ENCODE measurements at regions not wholly inside any gene's neighbourhood (a gene's known extent, or its start where the extent isn't known, plus 50 kb on each side); places are given as distances from the start of the nearest gene placed in this dataset.

DNA sequence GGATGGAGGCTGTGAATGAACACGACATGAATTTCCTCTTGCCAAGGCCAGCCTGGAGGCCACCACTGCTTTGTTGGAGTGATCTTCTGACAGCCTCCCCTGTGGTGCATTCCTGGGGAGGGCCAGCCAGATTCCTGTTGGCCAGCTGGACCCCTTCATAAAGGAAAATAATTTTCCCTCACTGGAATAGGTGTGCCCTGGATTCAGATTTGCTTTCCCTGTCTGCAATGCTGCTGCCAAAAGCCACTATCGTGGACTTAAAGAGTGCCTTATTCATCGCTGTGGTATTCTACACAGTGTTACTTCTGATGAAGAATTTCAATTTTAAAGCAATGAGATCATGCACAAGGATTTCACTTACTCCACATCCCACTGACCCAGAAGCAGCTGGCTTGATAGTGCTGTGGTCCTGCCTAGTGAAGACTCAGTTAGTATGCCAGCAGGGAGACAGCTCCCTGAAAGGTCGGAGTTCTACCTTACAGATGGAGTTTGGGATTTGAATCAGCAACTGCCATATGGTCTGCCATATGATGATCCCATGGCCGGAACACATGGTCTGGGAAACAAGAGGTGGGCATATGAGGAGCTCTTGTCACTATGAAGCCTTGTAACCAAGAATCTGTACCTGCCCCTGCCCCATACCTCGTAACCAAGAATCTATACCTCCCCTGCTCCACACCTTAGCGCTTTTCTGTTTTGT lies 145.2 kb downstream of the KLF13 start:
- peaks cover 54% of the 10 kb centered on the region for H3K4me1 Mint-ChIP-seq (ENCODE audit: low read depth)
- DNase-seq (ENCODE audit: low spot score), result no peak
- H3K4me3 Mint-ChIP-seq, result no peak overlapping the region
- H3K36me3 Mint-ChIP-seq (ENCODE audit: low read depth), result peaks cover 14% of the 10 kb centered on the region
- peak overlapping the region; percentile 90 for H3K27ac Mint-ChIP-seq
- no peaks in the 10 kb centered on the region for H3K27me3 Mint-ChIP-seq (ENCODE audit: insufficient read depth)
- peaks cover 3% of the 10 kb centered on the region for H3K9me3 Mint-ChIP-seq
- intact Hi-C loops (cut with micrococcal nuclease), result loop anchor here (2.0 kb wide), 1 partner anchor 569 kb away; the partner anchor contains the start of gene FAN1

DNA sequence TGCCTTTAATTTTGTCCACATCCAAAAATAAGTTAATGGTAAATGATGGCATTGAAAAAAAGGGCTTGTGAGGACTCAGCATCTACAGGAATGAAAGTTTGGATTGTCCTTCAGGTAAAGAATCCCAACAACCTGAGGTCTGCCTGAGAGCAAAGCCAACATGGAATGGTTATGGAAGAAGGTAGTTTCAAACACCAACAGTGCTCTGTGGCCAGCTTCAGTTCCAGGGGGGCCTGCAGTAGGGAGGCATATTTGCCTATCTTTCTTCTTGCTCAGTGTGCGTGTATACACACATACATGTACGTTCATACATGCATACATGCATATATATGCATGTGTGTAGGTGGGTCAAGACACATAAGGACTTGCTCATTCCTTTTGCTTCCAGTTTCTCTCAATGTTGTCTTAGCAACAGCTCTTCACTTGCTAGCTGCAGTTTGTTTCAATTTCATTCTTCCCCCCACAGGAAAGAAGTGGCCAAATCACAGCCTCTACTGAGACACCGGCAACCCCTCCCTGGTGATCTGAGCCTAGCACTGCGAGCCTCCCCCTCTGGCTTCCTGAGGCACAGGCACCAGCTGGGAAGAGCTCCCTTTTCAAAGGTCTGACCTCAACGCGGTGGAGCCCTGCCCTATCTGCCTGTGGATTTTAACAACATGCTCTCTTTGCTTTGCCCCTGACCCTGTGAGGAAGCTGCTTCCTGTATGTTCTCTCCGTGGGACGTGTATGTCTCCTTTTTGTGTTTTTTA lies 146.2 kb downstream of the KLF13 start:
- Mint-ChIP-seq H3K4me3 (peak overlapping the region; percentile 76), H3K4me1 (ENCODE audit: low read depth) (peaks cover 59% of the 10 kb centered on the region), H3K9me3 (peaks cover 8% of the 10 kb centered on the region), H3K36me3 (ENCODE audit: low read depth) (peaks cover 20% of the 10 kb centered on the region), H3K27ac (peak overlapping the region; percentile 90), H3K27me3 (ENCODE audit: insufficient read depth) (no peaks in the 10 kb centered on the region)
- DNase-seq (ENCODE audit: low spot score), result peak; percentile 68
- intact Hi-C loops (cut with micrococcal nuclease), result loop anchor here (1.0 to 2.0 kb wide), 5 partner anchors 10 to 570 kb away; partner anchors contain the start of gene FAN1

DNA sequence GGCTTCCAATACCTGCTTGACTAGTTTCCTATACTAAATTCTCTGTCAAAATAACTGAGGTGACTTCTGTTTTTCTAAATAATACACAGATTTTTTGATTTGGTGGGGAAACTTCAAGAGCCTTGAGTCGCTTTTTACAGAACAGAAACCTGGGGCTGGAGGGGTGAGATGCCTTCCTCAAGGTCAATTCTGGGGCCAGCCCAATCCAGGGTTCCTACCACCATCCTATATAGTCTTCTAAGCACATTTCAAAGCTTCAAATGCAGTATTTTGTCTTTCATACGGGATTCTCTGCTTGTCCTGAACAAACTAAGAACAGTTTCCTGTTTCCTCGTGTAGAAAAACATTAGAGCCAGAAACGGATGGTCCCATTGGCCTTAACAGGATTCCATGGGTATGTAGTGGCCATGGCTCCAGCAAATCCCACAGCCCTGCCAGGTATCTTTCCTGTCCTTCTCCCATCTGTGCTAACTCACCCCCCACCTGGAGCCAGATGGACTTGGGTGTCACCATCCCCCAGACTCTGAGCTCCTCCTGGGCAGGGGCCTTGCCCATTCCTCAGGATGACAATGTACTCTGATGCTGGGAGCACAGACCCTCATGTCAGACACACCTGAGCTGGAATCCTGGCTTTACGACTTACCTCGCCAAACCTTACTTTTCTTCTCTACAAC lies 146.9 kb downstream of the KLF13 start:
- Mint-ChIP-seq H3K27me3 (ENCODE audit: insufficient read depth) (no peaks in the 10 kb centered on the region), H3K4me1 (ENCODE audit: low read depth) (peaks cover 60% of the 10 kb centered on the region), H3K27ac (peak overlapping the region; percentile 90), H3K4me3 (peak overlapping the region; percentile 76), H3K36me3 (ENCODE audit: low read depth) (peaks cover 25% of the 10 kb centered on the region), H3K9me3 (peaks cover 9% of the 10 kb centered on the region)
- intact Hi-C loops (cut with micrococcal nuclease), result loop anchor here (1.0 to 2.0 kb wide), 5 partner anchors 10 to 571 kb away; partner anchors contain the start of gene FAN1
- no peak for DNase-seq (ENCODE audit: low spot score)

DNA sequence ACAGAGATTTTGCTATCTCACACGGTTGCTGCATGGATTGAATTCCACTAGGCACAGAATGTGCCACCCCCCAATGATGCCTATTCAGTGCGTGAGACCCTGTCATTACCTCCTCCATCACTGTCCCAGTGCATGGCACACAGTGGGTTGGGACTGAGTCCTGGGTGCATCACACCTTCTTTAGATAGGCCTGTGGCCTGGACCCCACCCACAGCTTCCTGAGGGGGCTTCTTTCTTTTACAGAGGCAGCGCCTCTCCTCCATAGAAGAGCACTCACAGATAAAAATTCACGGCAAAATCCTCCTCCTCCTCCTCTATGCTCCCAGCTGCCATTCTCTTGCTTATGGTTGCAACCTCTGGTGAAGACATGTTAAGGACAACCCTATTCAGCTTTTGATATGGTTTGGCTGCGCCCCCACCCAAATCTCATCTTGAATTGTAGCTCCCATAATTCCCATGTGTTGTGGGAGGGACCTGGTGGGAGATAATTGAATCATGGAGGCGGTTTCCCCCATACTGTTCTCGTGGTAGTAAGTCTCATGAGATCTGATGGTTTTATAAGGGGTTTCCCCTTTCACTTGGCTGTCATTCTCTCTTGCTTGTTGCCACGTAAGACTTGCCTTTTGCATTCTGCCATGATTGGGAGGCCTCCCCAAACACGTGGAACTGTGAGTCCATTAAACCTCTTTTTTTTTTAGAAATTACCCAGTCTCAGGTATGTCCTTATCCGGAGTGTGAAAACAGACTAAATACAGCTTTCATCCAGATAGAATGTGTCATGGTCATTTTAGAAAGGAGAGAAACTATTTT lies 147.6 kb downstream of the KLF13 start:
- peak overlapping the region; percentile 90 for H3K27ac Mint-ChIP-seq
- peak overlapping the region; percentile 57 for H3K4me3 Mint-ChIP-seq
- H3K27me3 Mint-ChIP-seq (ENCODE audit: insufficient read depth), result no peaks in the 10 kb centered on the region
- H3K9me3 Mint-ChIP-seq, result peaks cover 9% of the 10 kb centered on the region
- H3K36me3 Mint-ChIP-seq (ENCODE audit: low read depth), result peaks cover 32% of the 10 kb centered on the region
- peaks cover 60% of the 10 kb centered on the region for H3K4me1 Mint-ChIP-seq (ENCODE audit: low read depth)
- no peak for DNase-seq (ENCODE audit: low spot score)
- intact Hi-C loops (cut with micrococcal nuclease), result no loop called here

DNA sequence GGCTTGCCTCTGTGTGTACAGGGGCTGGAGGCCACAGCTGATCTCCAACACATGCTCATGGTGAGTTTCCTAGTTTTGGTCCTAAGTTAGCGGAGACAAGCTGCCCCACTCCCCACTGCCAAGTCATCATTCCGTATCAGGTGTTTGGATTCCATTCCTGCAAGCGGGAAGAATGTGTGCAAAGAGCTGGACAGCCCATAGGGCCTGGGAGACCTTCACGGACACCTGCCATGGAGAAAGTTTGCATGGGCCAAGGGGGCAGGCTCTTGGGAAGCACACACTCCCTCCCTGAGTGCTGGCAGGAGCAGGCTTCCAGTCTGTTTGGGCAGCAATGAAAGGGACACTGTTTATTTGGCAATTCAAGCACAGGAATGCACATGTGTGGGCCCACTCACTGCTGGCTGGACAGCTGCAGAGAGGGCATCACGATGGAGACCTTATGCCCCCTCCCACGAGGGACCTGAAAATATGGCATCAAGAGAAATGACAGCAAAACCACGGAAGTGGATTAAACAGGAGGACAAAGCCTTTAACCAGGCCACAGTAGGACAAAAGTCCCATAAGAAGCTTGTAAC lies 149.7 kb downstream of the KLF13 start:
- peaks cover 63% of the 10 kb centered on the region for H3K4me1 Mint-ChIP-seq (ENCODE audit: low read depth)
- H3K27me3 Mint-ChIP-seq (ENCODE audit: insufficient read depth), result no peaks in the 10 kb centered on the region
- H3K4me3 Mint-ChIP-seq, result no peak overlapping the region
- intact Hi-C loops (cut with micrococcal nuclease), result no loop called here
- H3K27ac Mint-ChIP-seq, result no peak overlapping the region
- peaks cover 9% of the 10 kb centered on the region for H3K9me3 Mint-ChIP-seq
- no peak for DNase-seq (ENCODE audit: low spot score)
- peaks cover 41% of the 10 kb centered on the region for H3K36me3 Mint-ChIP-seq (ENCODE audit: low read depth)

DNA sequence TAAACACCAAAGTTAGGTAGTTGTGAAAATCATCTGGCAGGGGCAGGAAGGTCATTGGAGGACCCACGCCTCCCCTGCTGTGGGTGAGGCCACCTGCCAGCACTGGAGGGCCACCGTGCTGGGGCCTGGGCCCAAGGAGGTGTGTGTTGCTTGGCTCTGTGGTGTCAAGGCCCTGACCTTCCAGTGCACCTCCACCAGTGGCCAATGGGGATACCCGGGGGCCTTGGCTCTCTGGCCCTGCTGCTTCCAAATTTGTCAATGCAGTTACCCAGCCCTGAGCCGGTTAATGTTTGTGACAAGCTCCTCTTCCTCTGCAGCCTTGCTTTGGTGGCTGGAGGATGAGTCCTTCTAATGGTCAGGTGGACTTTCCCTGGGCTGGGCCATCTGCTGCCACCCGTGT lies 150.2 kb downstream of the KLF13 start:
- H3K4me1 Mint-ChIP-seq (ENCODE audit: low read depth), result peaks cover 64% of the 10 kb centered on the region
- no peaks in the 10 kb centered on the region for H3K27me3 Mint-ChIP-seq (ENCODE audit: insufficient read depth)
- H3K36me3 Mint-ChIP-seq (ENCODE audit: low read depth), result peaks cover 46% of the 10 kb centered on the region
- intact Hi-C loops (cut with micrococcal nuclease), result no loop called here
- H3K27ac Mint-ChIP-seq, result no peak overlapping the region
- H3K4me3 Mint-ChIP-seq, result no peak overlapping the region
- peaks cover 9% of the 10 kb centered on the region for H3K9me3 Mint-ChIP-seq
- DNase-seq (ENCODE audit: low spot score), result no peak

DNA sequence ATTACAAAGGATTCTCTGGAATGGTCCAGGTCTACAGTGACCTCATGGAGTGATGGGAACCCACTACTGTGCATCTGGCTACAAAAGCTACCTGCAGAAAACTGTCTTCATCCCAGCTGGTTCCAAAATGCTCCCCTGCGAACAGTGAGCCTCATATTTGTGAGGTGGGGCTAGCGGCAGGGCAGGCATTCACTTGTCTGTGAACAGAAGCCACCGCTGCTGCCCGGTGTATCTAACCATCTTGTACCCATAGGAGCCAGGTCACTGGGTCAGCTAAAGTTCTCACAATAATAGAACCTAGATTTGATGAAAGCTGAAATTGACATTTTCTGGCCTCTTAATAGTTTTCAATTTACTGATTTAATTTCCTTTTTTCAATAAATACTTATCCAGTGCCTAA lies 150.7 kb downstream of the KLF13 start:
- no peak overlapping the region for H3K4me3 Mint-ChIP-seq
- DNase-seq (ENCODE audit: low spot score), result no peak
- no peaks in the 10 kb centered on the region for H3K27me3 Mint-ChIP-seq (ENCODE audit: insufficient read depth)
- H3K4me1 Mint-ChIP-seq (ENCODE audit: low read depth), result peaks cover 62% of the 10 kb centered on the region
- H3K9me3 Mint-ChIP-seq, result peaks cover 9% of the 10 kb centered on the region
- H3K27ac Mint-ChIP-seq, result no peak overlapping the region
- intact Hi-C loops (cut with micrococcal nuclease), result no loop called here
- H3K36me3 Mint-ChIP-seq (ENCODE audit: low read depth), result peaks cover 48% of the 10 kb centered on the region

DNA sequence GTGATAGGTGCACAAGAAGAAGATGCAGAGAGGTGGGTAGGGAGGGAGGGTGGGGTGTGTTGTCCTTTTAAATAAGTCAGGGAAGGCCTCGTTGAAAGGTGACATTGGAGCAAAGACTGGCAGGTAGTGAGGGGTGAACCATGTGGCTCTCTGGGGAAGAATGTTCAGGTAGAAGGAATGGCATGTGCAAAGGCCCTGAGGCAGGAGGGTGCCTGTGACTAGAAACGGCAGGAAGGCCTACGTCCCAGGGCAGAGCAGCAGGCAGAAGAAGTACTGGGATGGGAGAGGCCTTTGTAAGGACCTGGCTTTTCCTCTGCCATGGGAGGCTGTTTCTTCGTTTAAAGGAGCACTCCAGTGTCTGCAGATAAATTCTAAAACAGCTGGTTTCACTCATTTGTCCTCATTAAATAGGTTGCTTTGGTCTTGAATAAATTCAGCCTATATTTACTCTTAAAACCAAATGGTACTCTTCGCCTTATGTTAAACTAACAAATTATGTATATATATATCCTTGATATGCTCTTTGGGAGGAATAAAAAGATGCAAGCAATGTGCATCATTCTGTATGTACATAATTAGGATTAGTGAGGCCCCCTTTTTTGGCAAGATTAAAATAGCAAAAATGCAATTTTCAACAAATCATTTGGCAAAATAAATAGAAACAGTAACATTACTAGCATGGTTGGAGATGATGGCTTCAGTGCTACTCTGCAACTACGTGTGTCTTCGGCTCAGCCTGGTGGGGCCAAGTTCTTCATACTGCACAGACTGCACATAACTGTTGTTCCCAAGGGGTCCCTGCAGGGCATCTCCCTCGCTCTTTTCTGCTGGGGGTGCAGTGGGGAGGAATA lies 151.4 kb downstream of the KLF13 start:
- DNase-seq (ENCODE audit: low spot score), result no peak
- H3K9me3 Mint-ChIP-seq, result peaks cover 9% of the 10 kb centered on the region
- peaks cover 59% of the 10 kb centered on the region for H3K4me1 Mint-ChIP-seq (ENCODE audit: low read depth)
- peaks cover 52% of the 10 kb centered on the region for H3K36me3 Mint-ChIP-seq (ENCODE audit: low read depth)
- peaks cover 2% of the 10 kb centered on the region for H3K27me3 Mint-ChIP-seq (ENCODE audit: insufficient read depth)
- no peak overlapping the region for H3K27ac Mint-ChIP-seq
- intact Hi-C loops (cut with micrococcal nuclease), result no loop called here
- no peak overlapping the region for H3K4me3 Mint-ChIP-seq

DNA sequence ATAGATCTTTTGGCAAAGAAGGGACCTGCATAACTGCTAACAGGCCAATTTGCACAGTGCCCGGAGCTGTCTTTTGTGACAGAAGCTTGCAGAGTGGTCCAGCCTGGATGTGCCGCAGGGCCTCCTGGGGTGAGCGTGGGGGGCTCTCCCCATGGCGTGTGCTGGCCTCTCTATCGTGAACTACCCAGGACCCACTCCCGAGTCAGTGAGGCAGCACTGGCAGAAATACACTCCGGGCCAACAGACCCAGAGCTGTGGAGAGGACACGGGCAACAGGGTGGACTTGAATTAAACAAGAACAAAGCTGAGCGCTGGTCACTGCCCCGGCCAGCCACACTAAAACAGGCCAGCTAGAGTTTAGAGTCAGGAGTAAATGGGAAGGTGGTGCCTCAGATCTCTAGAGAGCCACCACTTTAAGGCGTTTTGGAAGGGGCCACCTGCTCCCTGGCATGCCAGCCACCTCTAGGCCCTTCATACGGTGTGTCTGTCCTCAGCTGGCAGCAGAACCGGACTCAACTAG lies 152.1 kb downstream of the KLF13 start:
- H3K27ac Mint-ChIP-seq, result no peak overlapping the region
- H3K27me3 Mint-ChIP-seq (ENCODE audit: insufficient read depth), result peaks cover 2% of the 10 kb centered on the region
- intact Hi-C loops (cut with micrococcal nuclease), result no loop called here
- no peak overlapping the region for H3K4me3 Mint-ChIP-seq
- H3K36me3 Mint-ChIP-seq (ENCODE audit: low read depth), result peaks cover 52% of the 10 kb centered on the region
- peaks cover 9% of the 10 kb centered on the region for H3K9me3 Mint-ChIP-seq
- no peak for DNase-seq (ENCODE audit: low spot score)
- H3K4me1 Mint-ChIP-seq (ENCODE audit: low read depth), result peaks cover 53% of the 10 kb centered on the region

DNA sequence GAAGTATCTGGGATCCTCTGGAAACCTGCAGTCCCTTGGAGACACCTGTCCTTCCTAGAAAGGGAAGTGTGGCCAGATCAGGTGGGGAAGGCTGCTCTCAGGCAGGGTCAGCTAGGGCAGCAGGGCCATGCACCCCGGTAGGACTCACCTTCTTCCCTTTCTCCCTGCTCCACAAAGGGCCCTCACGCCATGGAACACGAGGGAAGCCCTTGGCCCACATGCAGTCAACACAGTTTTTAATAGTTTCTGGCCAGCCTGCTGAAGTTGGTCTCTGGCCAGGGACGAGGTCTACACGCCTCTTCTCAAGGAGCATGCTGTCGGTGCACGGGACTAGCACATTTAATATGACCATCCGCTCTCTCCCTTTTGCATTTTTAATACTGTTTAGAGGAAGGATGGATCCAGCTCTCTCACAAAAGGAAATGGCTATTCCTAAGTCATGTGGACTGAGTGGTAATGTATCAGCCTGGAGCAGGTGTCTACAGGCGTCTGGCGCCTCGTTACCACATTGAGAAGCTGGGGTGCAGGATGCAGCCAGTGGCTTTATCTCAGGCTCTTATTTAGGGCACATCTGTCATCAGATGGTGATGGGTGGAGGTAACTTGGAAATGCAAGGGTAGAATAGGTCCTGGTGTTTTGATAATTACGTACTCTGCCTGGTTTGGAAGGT lies 153.9 kb downstream of the KLF13 start:
- intact Hi-C loops (cut with micrococcal nuclease), result no loop called here
- Mint-ChIP-seq H3K27ac (no peak overlapping the region), H3K27me3 (ENCODE audit: insufficient read depth) (peaks cover 2% of the 10 kb centered on the region), H3K36me3 (ENCODE audit: low read depth) (peaks cover 49% of the 10 kb centered on the region), H3K4me1 (ENCODE audit: low read depth) (peaks cover 51% of the 10 kb centered on the region), H3K9me3 (peaks cover 6% of the 10 kb centered on the region), H3K4me3 (peak overlapping the region; percentile 41)
- no peak for DNase-seq (ENCODE audit: low spot score)

DNA sequence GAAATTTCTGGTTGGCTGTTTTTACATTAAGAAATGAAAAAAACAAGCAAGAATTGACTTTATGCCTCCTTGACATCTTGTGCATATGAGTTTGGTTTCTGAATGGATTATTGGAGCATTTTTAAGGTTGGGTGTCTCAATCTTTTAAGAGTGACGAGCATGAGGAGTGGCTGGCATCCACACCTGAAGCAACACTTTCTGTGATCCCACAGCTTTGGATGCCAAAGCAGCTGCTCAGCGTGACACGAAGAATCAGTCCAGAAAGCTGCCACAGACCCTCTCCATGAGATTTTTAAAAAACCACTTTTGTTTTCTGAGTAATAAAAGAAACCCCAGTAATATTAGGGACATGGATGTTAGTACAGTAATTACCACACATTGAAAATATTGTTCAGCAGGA lies 154.5 kb downstream of the KLF13 start:
- H3K4me1 Mint-ChIP-seq (ENCODE audit: low read depth), result peaks cover 48% of the 10 kb centered on the region

More for the DNA sequence above, 154.5 kb downstream of the KLF13 start:
- peaks cover 6% of the 10 kb centered on the region for H3K9me3 Mint-ChIP-seq
- no peak overlapping the region for H3K27ac Mint-ChIP-seq
- peak overlapping the region; percentile 54 for H3K4me3 Mint-ChIP-seq
- peaks cover 47% of the 10 kb centered on the region for H3K36me3 Mint-ChIP-seq (ENCODE audit: low read depth)
- DNase-seq (ENCODE audit: low spot score), result no peak
- peaks cover 2% of the 10 kb centered on the region for H3K27me3 Mint-ChIP-seq (ENCODE audit: insufficient read depth)
- intact Hi-C loops (cut with micrococcal nuclease), result no loop called here

Measured in activated T-helper 1 cell treated with anti-CD3 and anti-CD28 coated beads, Interleukin-12 subunit alpha, Interleukin-12 subunit beta, Interleukin-2, Interleukin-4 antibody, amounts not matched to agents 30 ng/mL and 10 ng/mL and 1 ng/mL, durations not matched to agents 14 hours and 24 hours and 36 hours (primary cell).